HEK293T (cell line): ENCODE measurements at regions not wholly inside any gene's neighbourhood (a gene's known extent, or its start where the extent isn't known, plus 50 kb on each side); places are given as distances from the start of the nearest gene placed in this dataset.
"Not testable (repeated sequence)": the region's sequence is repeated elsewhere in the genome, so short reads cannot be mapped to it uniquely, and the experiment has no call there.

Source experiments
- CTCF ChIA-PET: fragments of 350-600 bp; formaldehyde crosslinking; extraction: SDS; loops from one replicate; lab custom pipeline; 2021; ENCODE audit warnings: antibody characterized with exemption, inconsistent platforms; lab: Yijun Ruan, JAX
- POLR2A ChIA-PET: fragments of 350-600 bp; formaldehyde crosslinking; extraction: SDS; loops from one replicate; lab custom pipeline; 2020; ENCODE audit warnings: antibody characterized with exemption, inconsistent platforms; lab: Yijun Ruan, JAX
- DNase-seq: peaks from one replicate; pipeline ENCODE4 v3.0.0; 2012; ENCODE audit warnings: mixed read lengths; ENCODE audit errors: extremely low spot score
- ARNT ChIP-seq: fragments of 450-650 bp; IDR thresholded peaks from 2 replicates; pipeline ENCODE4 v1.6.1; 2017; ENCODE audit warnings: mild to moderate bottlenecking
- BHLHE40 ChIP-seq: fragments of 450-650 bp; IDR thresholded peaks from 2 replicates; pipeline ENCODE4 v1.6.1; 2016; ENCODE audit warnings: mild to moderate bottlenecking, moderate library complexity, borderline replicate concordance
- CTBP1 ChIP-seq: fragments of 450-650 bp; IDR thresholded peaks from 2 replicates; pipeline ENCODE4 v1.6.1; 2016; ENCODE audit warnings: borderline replicate concordance
- ELF4 ChIP-seq: fragments of 450-650 bp; IDR thresholded peaks from 2 replicates; pipeline ENCODE4 v1.6.1; 2017; ENCODE audit warnings: antibody characterized with exemption
- FOXA1 ChIP-seq: fragments of 450-650 bp; IDR thresholded peaks from 2 replicates; pipeline ENCODE4 v1.6.1; 2016; ENCODE audit warnings: mild to moderate bottlenecking
- FOXK2 ChIP-seq: fragments of 450-650 bp; IDR thresholded peaks from 2 replicates; pipeline ENCODE4 v1.6.1; 2016; ENCODE audit warnings: mild to moderate bottlenecking
- FOXM1 ChIP-seq: fragments of 450-650 bp; IDR thresholded peaks from 2 replicates; pipeline ENCODE4 v1.6.1; 2017; ENCODE audit warnings: mild to moderate bottlenecking, borderline replicate concordance
- HDGF ChIP-seq: fragments of 450-650 bp; IDR thresholded peaks from 2 replicates; pipeline ENCODE4 v1.6.1; 2017; ENCODE audit warnings: antibody characterized with exemption, borderline replicate concordance
- L3MBTL2 ChIP-seq: fragments of 450-650 bp; conservative IDR thresholded peaks from 2 replicates; pipeline ENCODE4 v1.6.1; 2016; ENCODE audit warnings: mild to moderate bottlenecking
- LEF1 ChIP-seq: fragments of 450-650 bp; IDR thresholded peaks from 2 replicates; pipeline ENCODE4 v1.6.1; 2017; ENCODE audit warnings: mild to moderate bottlenecking, borderline replicate concordance
- NFRKB ChIP-seq: fragments of 450-650 bp; IDR thresholded peaks from 2 replicates; pipeline ENCODE4 v1.6.1; 2016; ENCODE audit warnings: mild to moderate bottlenecking, moderate library complexity
- PKNOX1 ChIP-seq: fragments of 450-650 bp; IDR thresholded peaks from 2 replicates; pipeline ENCODE4 v1.6.1; 2016
- SP1 ChIP-seq: fragments of 450-650 bp; IDR thresholded peaks from 2 replicates; pipeline ENCODE4 v1.6.1; 2017
- SUZ12 ChIP-seq: fragments of 450-650 bp; IDR thresholded peaks from 2 replicates; pipeline ENCODE4 v1.6.1; 2016; ENCODE audit warnings: mild to moderate bottlenecking
- TARDBP ChIP-seq: fragments of 450-650 bp; IDR thresholded peaks from 2 replicates; pipeline ENCODE4 v1.6.1; 2016
- ZNF384 ChIP-seq: fragments of 450-650 bp; IDR thresholded peaks from 2 replicates; pipeline ENCODE4 v1.6.1; 2016

GRCh38 chr20:26208296-26209091 lies 511.8 kb upstream of the ZNF337 start:
- DNase-seq: peak; percentile 4
- POLR2A ChIA-PET: no interaction called here
- CTCF ChIA-PET: no interaction called here
- TF ChIP-seq CTBP1 (no peak), L3MBTL2 (peak; percentile 55)

GRCh38 chr20:26207967-26208295 lies 511.3 kb upstream of the ZNF337 start:
- POLR2A ChIA-PET: not testable (repeated sequence)

GRCh38 chr20:26207237-26207966 lies 510.7 kb upstream of the ZNF337 start:
- POLR2A ChIA-PET: no interaction called here
- TF ChIP-seq LEF1 (no peak), ARNT (no peak), FOXM1 (no peak), BHLHE40 (no peak), L3MBTL2 (no peak), ELF4 (no peak), HDGF (no peak), TARDBP (no peak), NFRKB (no peak), PKNOX1 (no peak), SUZ12 (no peak), FOXA1 (no peak)
- CTCF ChIA-PET: no interaction called here
- DNase-seq: no peak

More at GRCh38 chr20:26207967-26208295, 511.3 kb upstream of the ZNF337 start:
- CTCF ChIA-PET, DNase-seq: not testable (repeated sequence)

- no peak for DNase-seq
- CTCF ChIA-PET: no interaction called here
- TF ChIP-seq L3MBTL2 (no peak), ARNT (no peak), TARDBP (no peak), ELF4 (no peak), SP1 (no peak), CTBP1 (no peak), BHLHE40 (no peak), HDGF (no peak), SUZ12 (no peak), NFRKB (no peak), ZNF384 (no peak), FOXK2 (no peak), PKNOX1 (no peak), FOXM1 (no peak), LEF1 (no peak), FOXA1 (no peak)
- POLR2A ChIA-PET: no interaction called here
Measured at GRCh38 chr20:26205350-26205749, 508.7 kb upstream of the ZNF337 start.

GRCh38 chr20:26201026-26201425 lies 504.4 kb upstream of the ZNF337 start:
- DNase-seq, POLR2A ChIA-PET, CTCF ChIA-PET: not testable (repeated sequence)

- POLR2A ChIA-PET, CTCF ChIA-PET, DNase-seq: not testable (repeated sequence)
Measured at GRCh38 chr20:26187329-26187728, 490.7 kb upstream of the ZNF337 start.

GRCh38 chr20:26183720-26184119 lies 487.1 kb upstream of the ZNF337 start:
- CTCF ChIA-PET, POLR2A ChIA-PET, DNase-seq: not testable (repeated sequence)

- CTCF ChIA-PET, POLR2A ChIA-PET, DNase-seq: not testable (repeated sequence)
Measured at GRCh38 chr20:26181364-26181763, 484.7 kb upstream of the ZNF337 start.

- CTCF ChIA-PET, DNase-seq, POLR2A ChIA-PET: not testable (repeated sequence)
Measured at GRCh38 chr20:26171875-26172274, 475.2 kb upstream of the ZNF337 start.
